Common myeloid progenitor, CD34-positive (primary cell): ENCODE measurements at regions not wholly inside any gene's neighbourhood (a gene's known extent, or its start where the extent isn't known, plus 50 kb on each side); places are given as distances from the start of the nearest gene placed in this dataset.

Experiments
- CTCF ChIA-PET: fragments of 350-600 bp; sonication (Branson Sonifier 250); formaldehyde crosslinking; loops from one replicate; lab custom pipeline; 2021; ENCODE audit warnings: antibody characterized with exemption; lab: Charles Lee
- POLR2A ChIA-PET: fragments of 350-600 bp; sonication (Branson Sonifier 250); formaldehyde crosslinking; loops from one replicate; lab custom pipeline; 2021; ENCODE audit warnings: antibody characterized with exemption; lab: Charles Lee
- DNase-seq, 3 donors: peaks; one replicate each; pipeline versions ENCODE4 v3.0.0 to v3.0.0-alpha.2; 2013
- H3K27ac ChIP-seq, 2 experiments: 1 replicate in 1 of 2; 2 replicates in 1 of 2; pipeline ENCODE4 v1.7.0; 2013; ENCODE audit warnings: inconsistent platforms in 2 of 2, low read length in 2 of 2, mild to moderate bottlenecking in 2 of 2, low read depth in 1 of 2, moderate library complexity in 1 of 2; ENCODE audit not compliant: severe bottlenecking in 2 of 2, insufficient read depth in 1 of 2, poor library complexity in 1 of 2
- H3K27me3 ChIP-seq, 5 experiments: replicated peaks in 2 of 5; 1 replicate in 3 of 5; 2 replicates in 2 of 5; pipeline versions ENCODE4 v1.6.1 to v1.7.0; 2013; ENCODE audit warnings: low read length in 4 of 5, mild to moderate bottlenecking in 2 of 5, moderate library complexity in 2 of 5, inconsistent platforms in 1 of 5; ENCODE audit not compliant: insufficient read depth in 5 of 5, control insufficient read depth in 4 of 5
- H3K36me3 ChIP-seq, 4 experiments: 1 replicate in 2 of 4; 2 replicates in 2 of 4; pipeline versions ENCODE4 v1.6.1 to v1.7.0; 2013; ENCODE audit warnings: low read length in 3 of 4, control low read depth in 1 of 4, mild to moderate bottlenecking in 1 of 4; ENCODE audit not compliant: control insufficient read depth in 4 of 4, insufficient read depth in 4 of 4
- H3K4me1 ChIP-seq, 4 experiments: 1 replicate in 3 of 4; 2 replicates in 1 of 4; pipeline versions ENCODE4 v1.6.1 to v1.7.1; 2013; ENCODE audit warnings: low read length in 3 of 4, mild to moderate bottlenecking in 3 of 4, control low read depth in 1 of 4, inconsistent platforms in 1 of 4, moderate library complexity in 1 of 4; ENCODE audit not compliant: control insufficient read depth in 4 of 4, insufficient read depth in 4 of 4; ENCODE audit errors: control extremely low read depth in 1 of 4
- H3K4me3 ChIP-seq, 7 experiments: 1 replicate in 4 of 7; 2 replicates in 3 of 7; pipeline versions ENCODE4 v1.5.1 to v1.7.0; 2013; ENCODE audit warnings: mild to moderate bottlenecking in 7 of 7, low read length in 6 of 7, moderate library complexity in 6 of 7, inconsistent platforms in 2 of 7, low read depth in 2 of 7, control low read depth in 1 of 7; ENCODE audit not compliant: insufficient read depth in 4 of 7, control insufficient read depth in 1 of 7; ENCODE audit errors: extremely low read depth in 1 of 7
- H3K9me3 ChIP-seq, 5 experiments: 1 replicate in 4 of 5; 2 replicates in 1 of 5; pipeline versions ENCODE4 v1.6.1 to v1.7.1; 2013; ENCODE audit warnings: low read length in 4 of 5, mild to moderate bottlenecking in 2 of 5, inconsistent platforms in 1 of 5, low read depth in 1 of 5, moderate library complexity in 1 of 5; ENCODE audit not compliant: control insufficient read depth in 4 of 5, insufficient read depth in 2 of 5; ENCODE audit errors: control extremely low read depth in 1 of 5
- WGBS: methylation state at CpG from one replicate; pipeline ENCODE4 v1.1.5; 2013; ENCODE audit not compliant: insufficient coverage; 5-methylcytosine and 5-hydroxymethylcytosine counted together

- Histone ChIP-seq H3K36me3 (no peaks in the 10 kb centered on the region), H3K9me3 (no peaks in the 10 kb centered on the region), H3K27me3 (no peaks in the 10 kb centered on the region), H3K4me3 (no peak overlapping the region), H3K27ac (no peak overlapping the region), H3K4me1 (no peaks in the 10 kb centered on the region)
- WGBS = 95% methylated on average over 9 of the region's 9 CpGs
- ChIA-PET POLR2A (no interaction called here), CTCF (no interaction called here)
- no peak for DNase-seq
Observed at GRCh38 chr3:181457190-181457589, 254.5 kb upstream of the SOX2 start.

- Histone ChIP-seq H3K4me1 (no peaks in the 10 kb centered on the region), H3K27me3 (no peaks in the 10 kb centered on the region), H3K36me3 (no peaks in the 10 kb centered on the region), H3K9me3 (peaks cover 0 to 2% (median 0%) of the 10 kb centered on the region in 5 experiments), H3K27ac (no peak overlapping the region), H3K4me3 (no peak overlapping the region)
- ChIA-PET POLR2A (no interaction called here), CTCF (no interaction called here)
- DNase-seq = no peak
- no CpG with 5 or more reads among the region's 1 CpG for WGBS
Observed at GRCh38 chr3:181455276-181455675, 256.4 kb upstream of the SOX2 start.

- Histone ChIP-seq H3K4me1 (no peaks in the 10 kb centered on the region), H3K27me3 (no peaks in the 10 kb centered on the region), H3K27ac (no peak overlapping the region), H3K36me3 (no peaks in the 10 kb centered on the region), H3K4me3 (no peak overlapping the region), H3K9me3 (peaks cover 0 to 2% (median 0%) of the 10 kb centered on the region in 5 experiments)
- no peak for DNase-seq
- WGBS = 90% methylated on average over 4 of the region's 6 CpGs
- ChIA-PET CTCF (no interaction called here), POLR2A (no interaction called here)
Observed at GRCh38 chr3:181454451-181455027, 257.2 kb upstream of the SOX2 start.

- H3K4me3 ChIP-seq = no peak overlapping the region
- H3K27ac ChIP-seq = no peak overlapping the region
- WGBS = 100% methylated on average over 1 of the region's 2 CpGs
Observed at GRCh38 chr3:181446741-181447140, 265.0 kb upstream of the SOX2 start.

GRCh38 chr3:181442066-181442465 lies 269.7 kb upstream of the SOX2 start:
- Histone ChIP-seq H3K36me3 (no peaks in the 10 kb centered on the region), H3K4me3 (no peak overlapping the region), H3K27me3 (no peaks in the 10 kb centered on the region), H3K27ac (no peak overlapping the region), H3K9me3 (no peaks in the 10 kb centered on the region), H3K4me1 (no peaks in the 10 kb centered on the region)
- 100% methylated on average over 2 of the region's 3 CpGs for WGBS
- ChIA-PET POLR2A (no interaction called here), CTCF (no interaction called here)
- DNase-seq = no peak

More at GRCh38 chr3:181446741-181447140, 265.0 kb upstream of the SOX2 start:
- H3K36me3 ChIP-seq = no peaks in the 10 kb centered on the region
- CTCF ChIA-PET = no interaction called here
- DNase-seq = no peak
- POLR2A ChIA-PET = no interaction called here
- H3K4me1 ChIP-seq = no peaks in the 10 kb centered on the region
- peaks cover 0 to 2% (median 0%) of the 10 kb centered on the region in 5 experiments for H3K9me3 ChIP-seq
- H3K27me3 ChIP-seq = no peaks in the 10 kb centered on the region

- Histone ChIP-seq H3K4me3 (no peak overlapping the region), H3K9me3 (no peaks in the 10 kb centered on the region), H3K4me1 (no peaks in the 10 kb centered on the region), H3K36me3 (no peaks in the 10 kb centered on the region), H3K27ac (no peak overlapping the region), H3K27me3 (no peaks in the 10 kb centered on the region)
- 90% methylated on average over 3 of the region's 4 CpGs for WGBS
- ChIA-PET CTCF (no interaction called here), POLR2A (no interaction called here)
- no peak for DNase-seq
Observed at GRCh38 chr3:181432992-181433391, 278.7 kb upstream of the SOX2 start.

GRCh38 chr3:181431748-181432147 lies 280.0 kb upstream of the SOX2 start:
- WGBS = 86% methylated on average over 3 of the region's 4 CpGs

More at GRCh38 chr3:181431748-181432147, 280.0 kb upstream of the SOX2 start:
- ChIA-PET CTCF (no interaction called here), POLR2A (no interaction called here)
- H3K9me3 ChIP-seq = no peaks in the 10 kb centered on the region
- no peak overlapping the region for H3K4me3 ChIP-seq
- H3K36me3 ChIP-seq = no peaks in the 10 kb centered on the region
- no peak overlapping the region for H3K27ac ChIP-seq
- H3K27me3 ChIP-seq = no peaks in the 10 kb centered on the region
- no peaks in the 10 kb centered on the region for H3K4me1 ChIP-seq
- no peak for DNase-seq
